HG02884 (cell line): ENCODE measurements at regions not wholly inside any gene's neighbourhood (a gene's known extent, or its start where the extent isn't known, plus 50 kb on each side); places are given as distances from the start of the nearest gene placed in this dataset.

Source experiments
- ATAC-seq: cut with Tn5 transposase; IDR thresholded peaks from one replicate; pipeline ENCODE4 v1.9.1; 2021; ENCODE audit warnings: mild to moderate bottlenecking, moderate library complexity; ENCODE audit not compliant: unreplicated experiment

DNA sequence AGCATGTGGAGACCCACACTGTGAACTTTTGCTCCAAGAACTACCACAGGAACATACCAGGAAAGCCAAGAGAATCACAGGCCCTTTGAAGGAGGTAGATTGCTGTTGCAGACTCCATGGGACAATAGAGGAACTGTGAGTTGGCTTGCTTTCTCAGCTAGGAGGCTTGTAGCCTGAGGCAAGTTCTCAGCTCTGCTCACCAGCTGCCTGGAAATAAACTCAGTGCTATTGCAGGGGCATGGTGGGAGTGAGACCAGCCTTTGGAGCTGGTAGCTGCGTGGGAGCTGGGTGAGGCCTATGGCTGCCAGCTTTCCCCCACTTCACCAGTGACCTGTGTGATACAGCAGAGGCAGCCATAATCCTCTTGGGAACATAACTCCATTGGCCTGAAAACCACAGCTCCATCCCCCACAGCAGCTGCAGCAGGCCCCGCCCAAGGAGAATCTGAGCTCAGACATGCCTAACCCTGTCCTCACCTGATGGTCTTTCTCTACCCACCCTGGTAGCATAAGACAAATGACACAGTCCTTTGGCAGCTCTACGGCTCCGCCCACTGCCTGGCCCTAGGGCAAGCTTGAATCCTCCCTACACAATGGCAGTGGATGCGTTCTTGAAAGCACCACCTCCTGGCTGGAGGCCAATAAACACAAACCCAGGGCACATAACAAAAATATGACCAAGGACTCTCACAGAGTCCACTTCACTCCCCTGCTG is 389.5 kb downstream of the KIF4B start:
- ATAC-seq, result no peak

GRCh38 chr5:155406815-155407214 is 393.3 kb downstream of the KIF4B start:
- no peak for ATAC-seq

DNA sequence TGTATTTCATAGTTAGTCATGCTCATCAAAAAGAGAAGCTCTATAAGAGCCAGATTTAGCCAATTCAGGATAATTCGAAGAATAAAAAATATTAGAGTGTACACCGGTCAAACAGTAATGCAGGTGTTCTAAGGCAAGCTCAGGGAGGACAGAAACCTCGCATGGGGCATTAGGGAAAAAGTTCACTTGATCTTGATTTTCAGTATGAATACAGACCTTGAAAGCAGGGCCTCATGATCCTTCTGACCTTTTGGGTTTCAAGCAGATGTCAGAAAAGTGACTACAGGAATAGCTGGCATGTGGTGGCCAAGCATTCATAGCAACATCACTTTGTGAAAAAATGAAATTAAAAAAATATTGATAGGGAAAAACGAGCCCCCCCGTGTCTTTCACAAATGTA is 394.9 kb downstream of the KIF4B start:
- no peak for ATAC-seq

- no peak for ATAC-seq
Observed at GRCh38 chr5:155416765-155417164, 403.2 kb downstream of the KIF4B start.

- no peak for ATAC-seq
Observed at GRCh38 chr5:155418960-155419579, 405.5 kb downstream of the KIF4B start.

- ATAC-seq, result no peak
Observed at GRCh38 chr5:155430192-155430591, 416.6 kb downstream of the KIF4B start.

DNA sequence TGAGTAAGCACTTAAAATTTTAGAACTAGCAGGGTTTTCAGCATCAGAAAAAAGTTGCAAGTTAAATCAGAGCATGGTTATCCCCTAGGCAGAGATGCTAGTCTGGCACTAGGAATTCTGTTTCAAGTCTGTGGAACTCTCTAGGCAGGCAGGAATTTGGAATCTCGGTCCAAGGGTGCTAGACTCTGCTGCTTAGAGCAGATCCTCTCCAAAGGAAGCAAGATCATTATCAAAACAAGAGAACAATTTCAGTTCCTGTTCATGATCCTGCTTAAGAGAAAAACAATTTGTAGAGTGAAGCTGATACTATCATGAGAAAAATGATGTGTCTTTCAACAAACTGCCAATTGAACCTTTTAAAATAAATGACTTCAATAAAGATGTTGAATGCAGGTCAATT is 420.7 kb downstream of the KIF4B start:
- no peak for ATAC-seq

DNA sequence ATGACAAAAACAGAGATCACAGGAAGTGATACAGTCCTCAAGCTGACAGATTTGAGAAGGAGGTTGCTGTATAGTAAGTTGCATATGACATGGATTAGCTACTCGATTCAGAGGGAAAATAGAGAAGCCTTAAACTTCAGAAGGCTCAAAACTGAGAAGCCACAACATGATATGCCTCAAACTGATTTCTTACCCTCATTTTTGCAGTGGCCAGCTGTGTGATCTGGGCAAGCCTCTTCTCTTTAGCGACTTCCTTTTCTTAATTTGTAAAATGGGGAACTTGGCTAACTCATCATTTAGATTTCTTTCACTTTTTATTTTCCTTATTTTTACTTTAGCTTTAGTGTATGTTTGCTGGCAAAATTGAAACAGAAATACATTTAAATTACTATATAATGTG is 421.1 kb downstream of the KIF4B start:
- ATAC-seq, result no peak

DNA sequence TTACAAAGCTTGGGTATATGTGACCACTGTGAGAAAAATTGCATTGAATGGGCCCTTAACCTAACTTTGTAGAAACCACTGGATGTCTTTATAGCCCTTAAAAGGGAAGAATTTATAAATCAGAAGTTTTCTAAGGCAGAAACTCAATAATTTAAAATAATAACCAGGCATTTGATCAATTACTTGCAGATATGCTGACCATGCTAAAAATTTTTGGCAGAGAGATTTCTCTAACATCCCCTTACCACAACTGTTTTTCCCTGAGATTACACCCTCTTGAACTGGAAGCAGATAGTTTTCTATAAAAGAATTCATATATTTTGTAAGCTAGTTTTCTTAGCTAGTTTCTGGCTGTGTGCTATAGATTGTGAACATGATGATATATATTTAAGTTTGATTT is 428.3 kb downstream of the KIF4B start:
- ATAC-seq, result no peak

- no peak for ATAC-seq
Observed at GRCh38 chr5:155451106-155451505, 437.6 kb downstream of the KIF4B start.

DNA sequence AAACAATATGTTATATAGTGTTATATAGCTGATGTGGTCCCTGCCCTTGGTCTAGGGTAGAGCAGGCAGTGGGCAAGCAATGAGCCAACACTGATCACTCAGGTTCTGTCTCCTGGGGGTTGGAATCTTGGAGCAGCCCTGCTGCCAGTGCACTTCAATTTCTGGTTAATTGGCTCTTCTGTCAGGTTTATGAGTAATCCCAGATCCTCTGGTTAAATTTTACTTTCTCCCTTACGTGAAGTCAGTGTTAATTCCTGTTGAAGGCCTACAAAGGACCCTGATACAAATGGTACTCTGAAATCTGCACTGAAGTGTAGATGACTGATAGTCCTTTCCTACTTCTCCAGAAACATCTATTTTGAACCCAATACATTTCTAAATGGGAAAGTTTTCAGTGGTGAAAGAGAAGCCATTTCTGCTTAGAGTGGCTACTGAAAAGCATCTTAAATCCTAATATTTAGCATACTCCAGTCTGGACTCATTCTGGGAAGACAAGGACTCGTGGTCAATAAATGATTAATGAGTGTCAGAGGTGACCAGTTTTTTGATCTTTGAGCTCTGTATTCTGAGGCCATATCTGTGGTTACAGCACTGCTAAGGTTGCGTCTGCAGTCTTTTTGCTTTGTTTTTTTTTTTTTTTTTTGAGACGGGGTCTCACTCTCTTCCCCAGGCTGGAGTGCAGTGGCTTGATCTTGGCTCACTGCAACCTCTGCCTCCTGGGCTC is 442.4 kb downstream of the KIF4B start:
- no peak for ATAC-seq

DNA sequence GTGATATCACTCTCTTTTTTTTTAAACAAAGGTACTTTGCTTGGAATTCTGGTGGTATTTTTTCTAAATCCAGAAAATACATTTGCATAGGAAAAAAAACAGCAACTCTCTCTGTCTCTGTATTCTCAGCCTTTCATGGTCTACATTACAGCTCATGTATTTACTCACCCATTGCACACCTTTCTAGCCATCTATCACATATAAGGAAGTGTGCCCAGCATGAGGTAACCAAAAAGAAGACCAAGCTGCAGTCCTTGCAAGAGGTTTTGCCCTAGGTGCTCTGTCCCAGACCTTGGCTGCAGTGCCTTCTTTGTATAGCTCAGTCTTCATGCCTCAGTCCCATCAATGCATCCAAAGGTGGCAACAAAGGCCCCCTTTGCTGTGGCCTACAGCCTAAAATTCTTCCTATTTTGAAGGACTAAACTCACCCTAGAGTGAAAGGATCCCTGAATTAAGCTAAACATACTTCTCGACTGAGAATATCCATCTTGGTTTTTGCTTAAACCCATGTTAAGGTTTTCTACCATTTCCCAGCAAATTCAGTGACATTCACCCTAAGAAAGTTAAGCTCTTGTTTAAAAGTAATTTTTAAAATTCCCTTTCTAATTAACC is 446.4 kb downstream of the KIF4B start:
- ATAC-seq, result no peak

DNA sequence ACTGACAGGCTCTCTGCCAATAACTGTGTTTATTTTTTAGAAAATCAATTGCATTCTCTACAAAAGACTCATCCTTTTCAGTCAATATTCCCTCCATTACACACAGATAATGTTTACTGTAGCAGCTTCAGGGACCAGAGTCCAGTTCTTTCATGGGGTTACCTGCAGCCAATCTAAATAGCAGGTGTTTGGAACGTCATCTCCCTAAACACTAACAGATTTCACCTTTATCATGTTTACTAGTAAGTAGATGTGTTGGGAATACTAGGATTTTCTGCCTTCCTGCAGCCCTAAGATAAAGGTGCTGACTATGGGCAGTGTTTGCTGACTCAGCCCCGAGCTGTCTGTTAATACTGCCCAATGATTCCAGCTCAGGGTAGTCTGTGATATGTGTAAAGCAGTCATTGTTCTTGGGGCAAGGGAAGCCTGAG is 447.0 kb downstream of the KIF4B start:
- no peak for ATAC-seq

DNA sequence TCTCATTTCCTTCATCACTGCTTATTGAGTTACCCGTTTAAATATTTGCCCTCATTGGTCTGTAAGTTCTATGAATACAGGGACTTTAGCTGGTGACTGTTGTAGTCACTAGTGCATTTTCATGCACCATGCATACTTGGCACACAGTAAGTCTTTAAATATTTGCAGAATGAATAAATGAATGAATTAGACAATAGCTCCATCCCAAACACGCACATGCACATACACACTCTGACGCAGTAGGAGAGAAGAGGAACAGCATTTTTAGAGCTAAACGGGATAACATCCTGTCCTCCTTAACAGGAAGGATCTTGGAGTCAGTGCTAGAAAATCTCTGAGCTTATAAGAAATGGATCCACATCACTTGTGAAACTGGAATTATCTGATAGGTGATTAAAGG is 447.7 kb downstream of the KIF4B start:
- no peak for ATAC-seq

GRCh38 chr5:155466851-155467250 is 453.3 kb downstream of the KIF4B start:
- no peak for ATAC-seq

DNA sequence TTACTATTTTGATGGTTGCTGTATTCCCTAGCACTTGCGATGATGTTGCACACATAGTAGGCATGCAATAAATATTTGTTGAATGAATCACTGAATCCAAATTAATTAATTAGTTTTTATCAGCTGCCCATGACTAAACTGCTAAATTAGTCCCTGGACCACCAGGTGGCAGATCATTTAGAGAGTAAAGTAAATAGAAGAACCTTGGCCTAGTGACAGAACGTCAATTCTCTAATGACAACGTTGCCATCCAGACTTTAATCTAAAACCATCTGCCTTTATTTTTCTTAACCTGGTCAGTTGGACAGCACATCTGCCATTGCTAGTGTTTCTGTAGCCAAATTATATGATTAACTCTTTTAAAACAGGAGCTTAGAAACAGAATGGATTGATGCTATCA is 457.5 kb downstream of the KIF4B start:
- no peak for ATAC-seq

- ATAC-seq, result no peak
Observed at GRCh38 chr5:155472780-155473179, 459.2 kb downstream of the KIF4B start.

DNA sequence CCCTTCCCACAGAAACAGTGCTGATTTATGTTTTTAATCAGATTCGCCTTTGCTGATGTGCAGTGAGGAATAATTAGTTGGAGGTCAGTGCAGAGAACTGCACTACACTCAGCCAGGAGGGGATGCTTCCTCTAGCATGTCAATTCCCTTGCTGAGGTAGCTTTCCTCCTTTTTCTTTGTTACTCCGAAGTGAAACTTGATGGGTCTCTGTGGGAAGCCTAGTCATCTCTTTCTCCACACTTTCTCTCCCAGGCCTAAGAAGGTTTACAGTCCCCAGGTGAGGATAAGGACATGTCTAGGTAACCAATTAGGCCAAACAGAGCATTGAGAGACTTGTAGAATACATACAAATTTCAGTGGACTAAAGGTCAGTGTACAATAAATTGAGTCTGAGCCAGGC is 461.8 kb downstream of the KIF4B start:
- ATAC-seq, result no peak

GRCh38 chr5:155480731-155481131 is 467.2 kb downstream of the KIF4B start:
- ATAC-seq, result no peak

DNA sequence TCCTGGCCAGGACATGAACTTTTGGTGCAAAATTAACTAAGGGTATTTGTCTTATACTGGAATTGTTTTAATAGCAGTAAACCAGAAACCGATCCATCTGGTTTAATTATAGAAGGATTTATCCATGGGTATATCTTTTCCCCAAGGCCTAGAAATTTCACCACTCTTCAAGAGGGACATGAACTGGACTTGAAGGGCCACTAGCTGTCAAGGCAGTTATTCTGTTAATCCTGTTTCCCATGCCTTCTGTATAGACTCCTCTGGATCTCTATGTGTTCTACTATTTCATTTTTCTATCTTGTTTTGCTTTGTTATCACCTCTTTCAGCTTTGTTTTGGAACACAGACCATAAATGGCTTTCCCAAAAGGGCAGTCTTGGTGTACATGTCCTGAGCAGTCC is 467.6 kb downstream of the KIF4B start:
- no peak for ATAC-seq

- no peak for ATAC-seq
Observed at GRCh38 chr5:155482428-155482827, 468.9 kb downstream of the KIF4B start.

DNA sequence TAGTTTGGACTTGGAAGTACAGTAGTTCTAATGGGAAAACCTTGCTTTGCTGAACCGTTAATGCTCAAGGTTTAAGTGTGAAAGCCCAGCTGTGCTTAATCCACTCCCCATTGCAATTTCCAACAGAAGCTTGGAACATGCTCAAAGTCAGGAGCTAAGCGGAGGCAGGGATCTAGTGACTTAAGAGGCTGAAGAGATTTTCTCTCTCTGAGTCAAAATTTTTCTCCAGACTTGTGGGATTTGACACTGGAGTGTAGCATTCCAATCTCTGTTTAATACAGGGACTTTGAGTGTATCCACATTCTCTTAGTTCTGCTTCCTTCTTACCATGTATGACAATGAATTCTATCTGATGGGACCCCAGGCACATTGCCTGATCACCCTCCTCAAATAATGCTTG is 471.8 kb downstream of the KIF4B start:
- ATAC-seq, result no peak
